ENCODE measurements at regions not wholly inside any gene's neighbourhood (a gene's known extent, or its start where the extent isn't known, plus 50 kb on each side); places are given as distances from the start of the nearest gene placed in this dataset.

GRCh38 chr18:45467293-45467692 is 148.0 kb upstream of the SLC14A2 start:
- TF ChIP-seq CTCF (IDR thresholded peaks at IDR 0.05; ENCODE audit: borderline replicate concordance, control extremely low read depth, extremely low read depth, insufficient read depth, missing control alignments), result no peak
- in situ Hi-C loops (cut with MboI; ENCODE audit: low sequenced_read_pairs, unreplicated experiment), result no loop called here
- DNase-seq (ENCODE audit: low spot score), result no peak

GRCh38 chr18:45467945-45468344 is 147.3 kb upstream of the SLC14A2 start:
- in situ Hi-C loops (cut with MboI; ENCODE audit: low sequenced_read_pairs, unreplicated experiment), result no loop called here
- no peak for TF ChIP-seq CTCF (IDR thresholded peaks at IDR 0.05; ENCODE audit: borderline replicate concordance, control extremely low read depth, extremely low read depth, insufficient read depth, missing control alignments)
- DNase-seq (ENCODE audit: low spot score), result no peak

GRCh38 chr18:45478889-45479288 is 136.4 kb upstream of the SLC14A2 start:
- TF ChIP-seq CTCF (IDR thresholded peaks at IDR 0.05; ENCODE audit: borderline replicate concordance, control extremely low read depth, extremely low read depth, insufficient read depth, missing control alignments), result no peak
- in situ Hi-C loops (cut with MboI; ENCODE audit: low sequenced_read_pairs, unreplicated experiment), result no loop called here
- DNase-seq (ENCODE audit: low spot score), result no peak

GRCh38 chr18:45480219-45481015 is 134.9 kb upstream of the SLC14A2 start:
- in situ Hi-C loops (cut with MboI; ENCODE audit: low sequenced_read_pairs, unreplicated experiment), result no loop called here
- DNase-seq (ENCODE audit: low spot score), result no peak
- no peak for TF ChIP-seq CTCF (IDR thresholded peaks at IDR 0.05; ENCODE audit: borderline replicate concordance, control extremely low read depth, extremely low read depth, insufficient read depth, missing control alignments)

GRCh38 chr18:45481821-45482220 is 133.5 kb upstream of the SLC14A2 start:
- no peak for DNase-seq (ENCODE audit: low spot score)
- in situ Hi-C loops (cut with MboI; ENCODE audit: low sequenced_read_pairs, unreplicated experiment), result no loop called here
- no peak for TF ChIP-seq CTCF (IDR thresholded peaks at IDR 0.05; ENCODE audit: borderline replicate concordance, control extremely low read depth, extremely low read depth, insufficient read depth, missing control alignments)

- TF ChIP-seq CTCF (IDR thresholded peaks at IDR 0.05; ENCODE audit: borderline replicate concordance, control extremely low read depth, extremely low read depth, insufficient read depth, missing control alignments), result no peak
- in situ Hi-C loops (cut with MboI; ENCODE audit: low sequenced_read_pairs, unreplicated experiment), result no loop called here
- DNase-seq (ENCODE audit: low spot score), result no peak
Measured at GRCh38 chr18:45482286-45482685, 133.0 kb upstream of the SLC14A2 start.
